ENCODE measurements at regions not wholly inside any gene's neighbourhood (a gene's known extent, or its start where the extent isn't known, plus 50 kb on each side); places are given as distances from the start of the nearest gene placed in this dataset.
"Not testable (repeated sequence)": the region's sequence is repeated elsewhere in the genome, so short reads cannot be mapped to it uniquely, and the experiment has no call there.

DNA sequence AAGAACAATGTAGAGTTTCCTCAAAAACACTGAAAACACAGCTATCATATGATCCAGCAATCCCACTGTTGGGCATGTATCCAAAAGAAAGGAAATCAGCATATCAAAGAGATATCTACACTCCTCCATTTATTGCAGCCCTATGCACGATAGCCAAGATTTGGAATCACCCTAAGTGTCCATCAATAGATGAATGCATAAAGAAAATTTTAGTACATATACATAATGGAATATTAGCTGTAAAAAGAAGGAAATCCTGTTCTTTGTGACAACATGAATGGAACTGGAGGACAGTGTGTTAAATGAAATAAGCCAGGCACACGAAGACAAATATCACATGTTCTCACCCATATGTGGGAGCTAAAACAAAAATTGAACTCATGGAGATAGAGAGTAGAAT, 114.5 kb upstream of the FN1 start:
- ChIA-PET CTCF (no interaction called here), POLR2A (no interaction called here)
- no peak for DNase-seq
- intact Hi-C loops (cut with DNase I, micrococcal nuclease): loop anchor here in 1 of 2 experiments (5.0 kb wide), 1 partner anchor 277 kb away; no protein-coding TSS in a partner anchor
- H3K4me3 Mint-ChIP-seq: no peak overlapping the region
- ATAC-seq: no peak
- no peaks in the 10 kb centered on the region for H3K27me3 Mint-ChIP-seq
- no peaks in the 10 kb centered on the region for H3K4me1 Mint-ChIP-seq
- H3K36me3 Mint-ChIP-seq (ENCODE audit: low read depth): no peaks in the 10 kb centered on the region
- H3K9me3 Mint-ChIP-seq (ENCODE audit: low read depth): no peaks in the 10 kb centered on the region
- no peak overlapping the region for H3K27ac Mint-ChIP-seq

DNA sequence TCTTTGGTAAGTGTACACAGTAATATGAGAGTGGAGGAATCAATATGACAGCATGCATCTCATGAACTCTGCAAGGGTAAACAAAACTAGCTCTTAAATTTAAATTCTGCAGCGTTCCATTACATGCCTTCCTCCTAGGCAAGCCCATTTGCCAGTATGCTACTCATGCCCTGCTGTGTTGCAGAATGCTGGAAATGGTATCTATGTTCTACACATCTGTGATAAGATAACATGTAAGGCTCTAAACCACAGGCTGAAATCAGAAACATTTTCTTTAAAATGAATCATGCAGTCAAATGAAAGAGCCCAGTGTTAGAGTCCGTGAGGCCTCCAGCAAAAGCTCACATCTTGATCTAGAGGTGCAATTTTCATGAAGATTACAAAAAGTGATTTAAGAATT, 112.8 kb upstream of the FN1 start:
- ChIA-PET POLR2A (no interaction called here), CTCF (interaction anchor here (1.0 kb wide), 1 partner anchor 263 kb away, joined by 4 read pairs; no protein-coding TSS in a partner anchor)
- Mint-ChIP-seq H3K4me1 (no peaks in the 10 kb centered on the region), H3K4me3 (no peak overlapping the region), H3K27me3 (no peaks in the 10 kb centered on the region), H3K9me3 (ENCODE audit: low read depth) (no peaks in the 10 kb centered on the region), H3K36me3 (ENCODE audit: low read depth) (no peaks in the 10 kb centered on the region), H3K27ac (no peak overlapping the region)
- intact Hi-C loops (cut with DNase I, micrococcal nuclease): no loop called here
- DNase-seq (no peak), ATAC-seq (no peak)

DNA sequence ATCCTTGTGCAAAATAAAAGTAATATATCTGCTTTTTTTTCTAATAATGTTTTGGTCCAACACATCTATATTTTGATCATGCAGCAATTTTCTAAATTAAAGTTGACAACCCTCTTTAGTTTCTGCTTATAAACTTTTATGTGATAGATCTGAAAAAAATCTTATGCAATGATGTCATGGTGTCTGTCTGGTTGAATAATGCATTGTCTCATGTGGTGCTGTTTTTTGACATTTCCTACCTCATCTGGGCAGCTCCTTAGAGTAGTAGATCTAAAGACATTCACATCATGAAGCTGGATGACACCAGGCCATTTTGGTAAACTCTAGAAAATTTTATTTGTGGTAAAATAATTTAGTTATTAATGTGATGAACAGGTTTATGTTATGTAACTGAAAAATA, 106.8 kb upstream of the FN1 start:
- Mint-ChIP-seq H3K9me3 (ENCODE audit: low read depth) (no peaks in the 10 kb centered on the region), H3K36me3 (ENCODE audit: low read depth) (no peaks in the 10 kb centered on the region), H3K27me3 (peaks cover 3% of the 10 kb centered on the region), H3K4me1 (no peaks in the 10 kb centered on the region), H3K4me3 (no peak overlapping the region), H3K27ac (no peak overlapping the region)
- ChIA-PET POLR2A (no interaction called here), CTCF (no interaction called here)
- intact Hi-C loops (cut with DNase I, micrococcal nuclease): no loop called here
- no peak for ATAC-seq
- no peak for DNase-seq

DNA sequence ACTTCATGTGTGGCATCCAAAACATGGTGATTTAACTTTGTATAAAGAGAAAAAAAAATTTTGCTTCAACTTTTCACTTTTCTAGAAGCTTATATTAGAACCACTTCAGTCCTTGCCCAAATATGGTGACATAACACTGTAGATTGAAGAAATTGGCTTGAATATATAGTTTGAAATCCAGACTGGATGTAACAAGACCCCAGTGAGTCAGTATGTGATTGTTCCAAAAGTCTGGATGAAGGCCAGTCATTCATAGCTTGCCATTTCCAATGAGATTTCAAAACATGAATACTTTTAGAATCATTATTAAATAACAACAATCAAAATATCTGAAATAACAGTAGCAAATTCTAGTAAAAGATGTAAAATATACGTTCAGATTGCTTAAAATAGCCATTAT, 104.8 kb upstream of the FN1 start:
- intact Hi-C loops (cut with DNase I, micrococcal nuclease): no loop called here
- DNase-seq (no peak), ATAC-seq (no peak)
- ChIA-PET CTCF (no interaction called here), POLR2A (no interaction called here)
- no peaks in the 10 kb centered on the region for H3K4me1 Mint-ChIP-seq
- no peaks in the 10 kb centered on the region for H3K36me3 Mint-ChIP-seq (ENCODE audit: low read depth)
- no peaks in the 10 kb centered on the region for H3K9me3 Mint-ChIP-seq (ENCODE audit: low read depth)
- H3K27me3 Mint-ChIP-seq: peaks cover 4% of the 10 kb centered on the region
- H3K27ac Mint-ChIP-seq: no peak overlapping the region
- no peak overlapping the region for H3K4me3 Mint-ChIP-seq

DNA sequence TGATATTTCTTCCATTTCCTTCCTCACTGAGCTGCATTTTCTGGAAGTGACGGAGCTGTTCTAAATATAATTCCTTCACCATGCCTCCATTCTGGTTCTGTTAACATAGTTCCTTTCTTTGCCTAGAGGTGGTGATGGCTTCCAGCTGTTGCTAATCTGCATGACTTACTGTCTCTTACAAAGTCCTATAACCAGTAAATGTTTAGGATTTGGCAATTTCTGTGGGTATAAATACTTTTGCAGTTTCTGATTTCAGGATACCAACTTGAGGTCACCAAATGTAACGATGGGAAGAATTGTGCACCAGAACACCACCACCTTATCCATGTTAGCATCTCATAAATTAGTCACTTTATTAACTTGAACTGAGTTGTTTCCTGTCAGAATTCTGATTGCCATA, 101.7 kb upstream of the FN1 start:
- Mint-ChIP-seq H3K27me3 (peaks cover 10% of the 10 kb centered on the region), H3K4me3 (no peak overlapping the region), H3K9me3 (ENCODE audit: low read depth) (peaks cover 4% of the 10 kb centered on the region), H3K27ac (no peak overlapping the region), H3K36me3 (ENCODE audit: low read depth) (no peaks in the 10 kb centered on the region), H3K4me1 (no peaks in the 10 kb centered on the region)
- ATAC-seq (no peak), DNase-seq (no peak)
- intact Hi-C loops (cut with DNase I, micrococcal nuclease): no loop called here
- ChIA-PET CTCF (no interaction called here), POLR2A (no interaction called here)

- POLR2A ChIA-PET: no interaction called here
- CTCF ChIA-PET: no interaction called here
- intact Hi-C loops (cut with DNase I, micrococcal nuclease): no loop called here
- ATAC-seq (no peak), DNase-seq (no peak)
- peaks cover 10% of the 10 kb centered on the region for H3K27me3 Mint-ChIP-seq
- H3K36me3 Mint-ChIP-seq (ENCODE audit: low read depth): no peaks in the 10 kb centered on the region
- H3K4me1 Mint-ChIP-seq: no peaks in the 10 kb centered on the region
- peaks cover 4% of the 10 kb centered on the region for H3K9me3 Mint-ChIP-seq (ENCODE audit: low read depth)
- H3K4me3 Mint-ChIP-seq: no peak overlapping the region
- no peak overlapping the region for H3K27ac Mint-ChIP-seq
Observed at GRCh38 chr2:215536510-215536909, 100.6 kb upstream of the FN1 start.

GRCh38 chr2:215535741-215536140, 99.9 kb upstream of the FN1 start:
- ATAC-seq (no peak), DNase-seq (no peak)
- ChIA-PET POLR2A (no interaction called here), CTCF (interaction anchor here (1.3 kb wide), 1 partner anchor 10 kb away, joined by 4 read pairs; no protein-coding TSS in a partner anchor)
- intact Hi-C loops (cut with DNase I, micrococcal nuclease): no loop called here
- Mint-ChIP-seq H3K27ac (no peak overlapping the region), H3K9me3 (ENCODE audit: low read depth) (peaks cover 4% of the 10 kb centered on the region), H3K4me1 (no peaks in the 10 kb centered on the region), H3K36me3 (ENCODE audit: low read depth) (no peaks in the 10 kb centered on the region), H3K27me3 (peaks cover 10% of the 10 kb centered on the region), H3K4me3 (no peak overlapping the region)

DNA sequence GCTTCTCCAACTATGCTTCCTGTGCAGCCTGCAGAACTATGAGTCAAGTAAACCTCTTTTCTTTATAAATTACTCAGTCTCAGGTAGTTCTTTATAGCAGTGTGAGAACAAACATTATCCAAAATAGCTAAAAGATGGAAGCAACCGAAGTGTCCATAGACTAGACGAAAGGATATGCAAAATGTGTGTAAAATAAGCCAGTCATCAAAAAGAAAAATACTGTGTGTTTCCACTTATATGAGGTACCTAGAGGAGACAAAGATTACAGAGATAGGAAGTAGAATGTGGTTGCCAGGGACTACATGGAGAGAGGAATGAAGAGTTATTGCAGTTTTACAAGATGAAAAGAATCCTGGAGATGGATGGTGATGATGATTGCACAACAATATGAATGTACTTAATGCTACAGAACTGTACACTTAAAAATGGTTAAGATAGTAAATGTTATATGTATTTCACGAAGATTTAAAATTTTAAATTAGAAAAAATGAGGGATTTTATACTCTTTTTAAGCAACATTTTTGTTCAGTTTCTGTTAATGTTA, 99.3 kb upstream of the FN1 start:
- H3K27me3 Mint-ChIP-seq: peaks cover 10% of the 10 kb centered on the region
- H3K36me3 Mint-ChIP-seq (ENCODE audit: low read depth): no peaks in the 10 kb centered on the region
- peaks cover 4% of the 10 kb centered on the region for H3K9me3 Mint-ChIP-seq (ENCODE audit: low read depth)
- ATAC-seq: no peak
- no peak overlapping the region for H3K4me3 Mint-ChIP-seq
- ChIA-PET POLR2A (no interaction called here), CTCF (interaction anchor here (1.3 kb wide), 1 partner anchor 10 kb away, joined by 4 read pairs; no protein-coding TSS in a partner anchor)
- DNase-seq: no peak
- intact Hi-C loops (cut with DNase I, micrococcal nuclease): no loop called here
- H3K4me1 Mint-ChIP-seq: no peaks in the 10 kb centered on the region
- H3K27ac Mint-ChIP-seq: no peak overlapping the region

GRCh38 chr2:215533716-215534115, 97.8 kb upstream of the FN1 start:
- POLR2A ChIA-PET; H3K27ac Mint-ChIP-seq; DNase-seq; H3K4me1 Mint-ChIP-seq; intact Hi-C loops (cut with DNase I, micrococcal nuclease); ATAC-seq; H3K36me3 Mint-ChIP-seq (ENCODE audit: low read depth); H3K9me3 Mint-ChIP-seq (ENCODE audit: low read depth); H3K4me3 Mint-ChIP-seq; H3K27me3 Mint-ChIP-seq: not testable (repeated sequence)
- CTCF ChIA-PET: interaction anchor here (0.6 kb wide), 1 partner anchor 353 kb away, joined by 7 read pairs; no protein-coding TSS in a partner anchor

GRCh38 chr2:215532844-215533243, 97.0 kb upstream of the FN1 start:
- peaks cover 4% of the 10 kb centered on the region for H3K9me3 Mint-ChIP-seq (ENCODE audit: low read depth)
- no peaks in the 10 kb centered on the region for H3K36me3 Mint-ChIP-seq (ENCODE audit: low read depth)
- ATAC-seq: no peak
- no peak overlapping the region for H3K27ac Mint-ChIP-seq
- ChIA-PET POLR2A (no interaction called here), CTCF (interaction anchor here (0.6 kb wide), 2 partner anchors 71 to 418 kb away, joined by 3 read pairs; no protein-coding TSS in a partner anchor)
- H3K4me3 Mint-ChIP-seq: no peak overlapping the region
- peaks cover 7% of the 10 kb centered on the region for H3K27me3 Mint-ChIP-seq
- no peaks in the 10 kb centered on the region for H3K4me1 Mint-ChIP-seq
- DNase-seq: no peak
- intact Hi-C loops (cut with DNase I, micrococcal nuclease): no loop called here

DNA sequence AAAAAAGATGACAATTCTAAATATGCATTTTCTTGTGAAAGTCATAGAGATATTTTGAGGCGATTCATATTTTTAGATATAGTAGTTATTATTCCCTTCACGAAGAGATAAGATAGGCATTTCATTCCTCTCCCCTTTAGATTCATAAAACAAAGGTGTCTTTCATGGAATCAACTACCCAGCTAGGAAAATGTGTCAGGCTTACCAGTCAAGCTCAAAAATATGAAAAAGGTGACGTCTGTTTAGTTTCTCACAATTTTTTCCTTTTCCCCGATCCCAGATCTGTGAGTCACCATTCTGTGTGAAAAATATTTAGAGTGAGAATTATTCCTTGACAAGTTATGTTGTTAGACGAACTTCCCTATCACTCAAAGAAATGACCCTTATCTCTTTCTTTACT, 95.4 kb upstream of the FN1 start:
- peaks cover 7% of the 10 kb centered on the region for H3K27me3 Mint-ChIP-seq
- intact Hi-C loops (cut with DNase I, micrococcal nuclease): no loop called here
- H3K9me3 Mint-ChIP-seq (ENCODE audit: low read depth): peaks cover 4% of the 10 kb centered on the region
- ChIA-PET POLR2A (no interaction called here), CTCF (no interaction called here)
- ATAC-seq (no peak), DNase-seq (no peak)
- H3K36me3 Mint-ChIP-seq (ENCODE audit: low read depth): no peaks in the 10 kb centered on the region
- no peak overlapping the region for H3K27ac Mint-ChIP-seq
- no peak overlapping the region for H3K4me3 Mint-ChIP-seq
- no peaks in the 10 kb centered on the region for H3K4me1 Mint-ChIP-seq

GRCh38 chr2:215530191-215530968, 94.5 kb upstream of the FN1 start:
- Mint-ChIP-seq H3K27ac (no peak overlapping the region), H3K36me3 (ENCODE audit: low read depth) (no peaks in the 10 kb centered on the region), H3K9me3 (ENCODE audit: low read depth) (peaks cover 4% of the 10 kb centered on the region), H3K4me1 (no peaks in the 10 kb centered on the region), H3K4me3 (no peak overlapping the region), H3K27me3 (peaks cover 4% of the 10 kb centered on the region)
- POLR2A ChIA-PET: no interaction called here
- DNase-seq (no peak), ATAC-seq (no peak)
- intact Hi-C loops (cut with DNase I, micrococcal nuclease): no loop called here
- CTCF ChIA-PET: no interaction called here
